ENCODE measurements at regions not wholly inside any gene's neighbourhood (a gene's known extent, or its start where the extent isn't known, plus 50 kb on each side); places are given as distances from the start of the nearest gene placed in this dataset.

- TF ChIP-seq CTCF (tag by site-specific recombination; IDR thresholded peaks at IDR 0.05) (no peak), ZSCAN18 (tag by site-specific recombination; IDR thresholded peaks at IDR 0.05) (no peak), PATZ1 (tag by site-specific recombination; IDR thresholded peaks at IDR 0.05) (no peak), ZBTB1 (tag by site-specific recombination; IDR thresholded peaks at IDR 0.05) (no peak), YY1 (tag by site-specific recombination; IDR thresholded peaks at IDR 0.05) (no peak), ZNF266 (tag by site-specific recombination; IDR thresholded peaks at IDR 0.05; ENCODE audit: low read depth) (no peak), ZNF280C (tag by site-specific recombination; IDR thresholded peaks at IDR 0.05) (no peak), REST (tag by site-specific recombination; IDR thresholded peaks at IDR 0.05) (no peak), ZNF211 (tag by site-specific recombination; IDR thresholded peaks at IDR 0.05; ENCODE audit: low read depth) (no peak), ZSCAN23 (tag by site-specific recombination; IDR thresholded peaks at IDR 0.05) (no peak), SP7 (tag by site-specific recombination; IDR thresholded peaks at IDR 0.05) (no peak), ZNF610 (tag by site-specific recombination; IDR thresholded peaks at IDR 0.05; ENCODE audit: borderline replicate concordance) (no peak)
Observed at GRCh38 chr7:106402898-106403297, 118.1 kb upstream of the NAMPT start.
